Stimulated activated CD8-positive, alpha-beta memory T cell treated with anti-CD3 and anti-CD28 coated beads, Interleukin-4, amount 100 ng/mL, for 24 hours (primary cell): ENCODE measurements at regions not wholly inside any gene's neighbourhood (a gene's known extent, or its start where the extent isn't known, plus 50 kb on each side); places are given as distances from the start of the nearest gene placed in this dataset.
"Not testable (repeated sequence)": the region's sequence is repeated elsewhere in the genome, so short reads cannot be mapped to it uniquely, and the experiment has no call there.

ENCODE experiments used
- DNase-seq: peaks from one replicate; pipeline ENCODE4 v3.0.0-alpha.2; 2020; ENCODE audit warnings: low read depth

- DNase-seq = no peak
Observed at GRCh38 chr11:28976801-28977145, 868.6 kb downstream of the METTL15 start.

DNA sequence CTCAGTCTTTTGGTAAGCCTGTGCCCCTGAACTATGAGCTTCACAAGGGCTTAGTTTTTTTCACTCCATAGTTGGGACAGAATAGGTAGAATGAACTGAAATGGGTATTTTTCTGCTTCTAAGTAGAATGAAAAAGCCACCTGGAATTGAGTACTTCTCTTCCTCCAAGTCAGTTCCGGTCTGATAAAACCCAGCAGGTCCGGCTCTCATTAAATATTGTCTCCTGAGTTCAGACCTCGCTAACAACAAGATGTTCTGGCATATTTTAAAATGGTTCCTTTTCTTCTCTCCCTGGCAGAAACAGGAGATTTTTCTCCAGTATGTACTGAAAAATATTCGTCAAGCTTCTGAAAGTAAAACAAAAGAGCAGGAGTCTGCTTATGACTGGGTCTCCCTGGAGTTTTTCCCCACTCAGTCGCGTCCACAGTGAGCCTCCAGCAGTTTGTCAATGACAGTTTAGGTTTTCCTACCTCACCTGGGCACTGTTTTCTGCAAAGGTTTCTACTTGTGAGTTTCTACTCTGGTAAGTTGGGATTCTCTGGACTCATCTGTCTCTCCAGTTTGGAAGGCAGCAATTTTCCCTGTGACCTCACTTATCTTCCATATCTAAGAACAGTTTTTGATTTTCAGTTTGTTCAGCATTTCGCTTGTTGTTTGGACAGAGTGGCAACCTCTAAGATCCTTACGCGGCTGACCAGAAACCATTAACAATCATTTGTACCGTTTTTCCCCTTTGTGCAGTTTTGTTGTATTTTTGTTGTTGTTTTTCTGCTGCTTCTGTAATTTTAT is 868.0 kb downstream of the METTL15 start:
- DNase-seq = no peak

- no peak for DNase-seq
Observed at GRCh38 chr11:28969832-28970231, 861.6 kb downstream of the METTL15 start.

- DNase-seq = no peak
Observed at GRCh38 chr11:28966951-28967350, 858.8 kb downstream of the METTL15 start.

DNA sequence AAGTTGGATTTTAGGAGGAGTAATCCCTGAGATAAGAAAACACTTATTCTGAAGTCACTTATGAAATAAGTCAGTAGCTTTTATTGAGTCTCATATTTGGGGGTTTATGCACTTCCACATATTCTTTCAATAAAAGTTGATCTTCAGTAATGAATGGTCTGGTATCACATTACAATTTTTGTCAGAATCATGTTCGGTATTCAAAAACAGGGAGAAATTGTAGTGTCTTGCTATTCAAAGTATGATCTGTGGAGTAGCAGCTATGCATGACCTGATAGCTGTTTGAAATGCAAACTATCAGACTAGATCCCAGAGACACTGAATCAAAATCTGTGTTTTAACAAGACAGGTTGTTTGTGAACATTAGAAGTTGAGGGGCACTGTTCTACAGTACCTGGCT is 857.6 kb downstream of the METTL15 start:
- no peak for DNase-seq

GRCh38 chr11:28964811-28965210 is 856.6 kb downstream of the METTL15 start:
- no peak for DNase-seq

DNA sequence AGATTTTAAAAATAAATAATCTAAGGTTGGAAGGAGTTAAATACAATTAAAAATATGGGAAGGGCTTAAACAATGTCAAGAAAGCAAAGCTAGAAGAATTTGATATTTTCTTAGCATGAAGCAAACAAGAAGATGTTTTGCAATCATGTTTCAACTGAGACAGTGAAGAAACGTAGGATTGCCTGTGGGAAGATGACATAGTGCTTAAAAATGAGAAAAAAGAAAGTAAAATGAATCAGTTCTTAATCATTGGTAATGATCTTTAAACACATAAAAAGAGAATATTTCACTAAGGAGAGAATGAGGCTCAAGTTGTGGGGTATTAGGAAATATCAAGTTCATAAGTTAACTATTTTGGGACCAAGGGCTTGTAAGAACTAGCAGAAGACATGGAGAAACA is 855.0 kb downstream of the METTL15 start:
- DNase-seq = no peak

DNA sequence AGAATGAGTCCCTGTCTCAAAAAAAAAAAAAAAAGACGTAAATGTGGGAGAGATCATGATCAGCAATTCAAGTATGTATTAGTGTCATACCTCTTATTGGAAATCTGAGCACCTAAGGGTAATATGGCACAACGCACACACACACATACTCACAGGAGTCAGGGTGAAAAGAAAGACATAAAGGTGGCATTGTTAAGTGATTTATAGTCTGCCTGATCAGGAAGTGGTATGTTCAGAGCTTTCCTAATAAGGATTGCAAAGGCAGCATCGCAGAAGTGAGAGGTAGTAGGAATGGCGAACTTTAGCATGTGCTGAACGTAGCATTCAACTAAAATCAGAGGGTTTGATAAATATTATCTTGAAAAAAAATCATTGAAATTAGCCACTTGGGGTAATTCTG is 854.3 kb downstream of the METTL15 start:
- DNase-seq = no peak

DNA sequence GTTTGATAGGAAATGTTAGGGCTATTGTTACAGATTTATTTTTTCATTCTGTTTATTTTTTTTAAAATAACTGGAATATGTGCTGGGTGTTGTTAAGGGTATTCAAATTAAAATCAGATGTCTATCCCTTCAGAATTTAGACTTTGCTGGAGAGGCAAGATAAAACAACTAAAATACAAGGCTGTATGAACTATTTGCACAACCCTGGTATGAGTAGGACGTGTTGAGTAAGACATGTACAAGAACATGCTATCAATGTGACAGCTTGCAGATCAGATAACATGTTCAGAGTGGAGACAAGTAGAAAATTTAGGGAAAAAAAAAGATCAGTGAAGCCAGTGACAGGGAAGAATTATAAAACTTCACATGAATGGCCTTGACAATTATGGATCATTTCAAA is 853.5 kb downstream of the METTL15 start:
- DNase-seq = no peak

- DNase-seq = no peak
Observed at GRCh38 chr11:28956446-28956845, 848.3 kb downstream of the METTL15 start.

- no peak for DNase-seq
Observed at GRCh38 chr11:28951191-28951590, 843.0 kb downstream of the METTL15 start.

GRCh38 chr11:28939381-28939780 is 831.2 kb downstream of the METTL15 start:
- no peak for DNase-seq

GRCh38 chr11:28938091-28938490 is 829.9 kb downstream of the METTL15 start:
- DNase-seq = no peak

GRCh38 chr11:28932940-28933339 is 824.8 kb downstream of the METTL15 start:
- DNase-seq = no peak

- DNase-seq = no peak
Observed at GRCh38 chr11:28924004-28924403, 815.8 kb downstream of the METTL15 start.

DNA sequence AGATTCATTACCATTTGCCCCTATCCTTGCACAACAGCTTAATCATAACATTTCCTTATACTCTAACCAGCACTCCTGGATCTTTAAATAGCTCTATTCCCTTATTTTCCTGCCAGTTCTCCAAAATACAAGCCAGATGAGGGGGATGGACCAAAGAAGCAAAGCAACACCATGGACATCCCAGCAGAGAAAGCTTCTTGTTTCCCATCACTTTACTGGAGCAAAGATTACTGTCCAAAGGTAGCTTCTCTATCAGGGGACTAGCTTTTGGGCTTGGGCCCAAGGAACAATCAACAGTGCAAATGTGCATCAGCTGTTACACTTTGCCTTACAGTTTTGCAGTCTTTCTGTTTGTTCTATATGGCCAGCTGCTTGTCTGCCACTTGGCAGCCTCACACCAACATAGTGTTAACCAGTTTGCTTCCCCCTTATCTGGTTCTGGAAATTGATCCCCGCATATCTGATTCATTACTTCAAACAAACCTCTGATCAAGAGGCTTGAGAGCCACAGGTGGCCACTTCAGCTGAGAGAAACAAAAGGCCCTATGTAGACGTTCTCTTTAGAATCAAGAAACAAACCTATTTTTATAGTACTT is 814.3 kb downstream of the METTL15 start:
- DNase-seq = no peak

DNA sequence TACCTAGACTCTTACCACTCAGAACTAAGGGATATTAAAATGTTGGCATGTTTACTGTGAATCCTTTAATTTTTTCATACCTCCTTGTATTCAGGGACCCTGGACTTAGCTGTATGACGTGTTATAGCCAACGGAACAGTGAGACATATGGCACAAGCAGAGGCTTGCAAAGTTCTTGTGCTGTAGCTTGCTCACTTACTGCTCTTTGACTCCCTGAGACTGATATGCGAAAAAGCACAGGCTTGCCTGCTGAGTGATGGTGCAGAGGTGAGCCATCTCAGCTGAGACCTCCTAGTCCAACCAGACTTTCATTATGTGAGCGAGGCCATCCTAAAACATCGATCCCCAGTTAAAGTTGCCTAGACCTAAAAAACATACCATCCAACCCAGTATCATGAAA is 811.0 kb downstream of the METTL15 start:
- DNase-seq = no peak

- no peak for DNase-seq
Observed at GRCh38 chr11:28913883-28914282, 805.7 kb downstream of the METTL15 start.

GRCh38 chr11:28911829-28912228 is 803.6 kb downstream of the METTL15 start:
- no peak for DNase-seq

GRCh38 chr11:28910926-28911325 is 802.7 kb downstream of the METTL15 start:
- DNase-seq = no peak

GRCh38 chr11:28903716-28904115 is 795.5 kb downstream of the METTL15 start:
- DNase-seq = no peak

DNA sequence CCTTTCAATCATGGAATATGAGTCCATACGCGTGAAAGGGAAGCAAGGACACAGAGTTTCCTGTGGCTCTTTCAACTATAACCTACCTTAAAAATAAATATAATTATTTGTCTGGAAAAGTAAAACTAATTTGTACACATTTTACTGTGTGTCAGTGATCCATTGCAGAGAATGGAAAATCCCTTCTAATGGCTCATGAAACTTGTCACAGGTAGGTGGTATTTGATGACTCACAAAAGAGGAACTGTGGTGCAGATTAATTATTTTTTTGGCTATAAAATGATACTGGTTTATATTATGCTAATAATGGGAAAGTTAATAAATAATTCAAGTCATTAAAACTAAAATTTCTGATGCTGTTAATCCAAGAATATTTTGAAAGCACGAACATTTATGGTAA is 792.2 kb downstream of the METTL15 start:
- no peak for DNase-seq

- DNase-seq = no peak
Observed at GRCh38 chr11:28899706-28900105, 791.5 kb downstream of the METTL15 start.

GRCh38 chr11:28890601-28891040 is 782.4 kb downstream of the METTL15 start:
- DNase-seq = not testable (repeated sequence)
